Tibial nerve (tissue), 4 donors: ENCODE measurements at regions not wholly inside any gene's neighbourhood (a gene's known extent, or its start where the extent isn't known, plus 50 kb on each side); places are given as distances from the start of the nearest gene placed in this dataset.

Experiments
- CTCF ChIP-seq, 5 experiments: fragments of 200-600 bp in 3 of 5; fragments of 450-650 bp in 2 of 5; sonication (generic) in 3 of 5; IDR thresholded peaks; one replicate each; pipeline ENCODE4 v1.5.1; 2016 to 2019; ENCODE audit warnings: antibody characterized with exemption in 5 of 5, mild to moderate bottlenecking in 3 of 5, moderate library complexity in 2 of 5
- EP300 ChIP-seq, 2 donors: sonication (generic); formaldehyde crosslinking; IDR thresholded peaks; one replicate each; pipeline ENCODE4 v1.6.1; 2017; ENCODE audit warnings: antibody characterized with exemption in 2 of 2, mild to moderate bottlenecking in 1 of 2
- POLR2A ChIP-seq, 2 donors: fragments of 450-650 bp; IDR thresholded peaks; one replicate each; pipeline ENCODE4 v1.6.1; 2017; ENCODE audit warnings: antibody characterized with exemption in 2 of 2, mild to moderate bottlenecking in 2 of 2, moderate library complexity in 2 of 2

GRCh38 chr11:110951950-110952503 lies 239.8 kb upstream of the ARHGAP20 start:
- TF ChIP-seq CTCF (IDR thresholded peaks at IDR 0.05) = no peak
- no peak for TF ChIP-seq EP300 (IDR thresholded peaks at IDR 0.05)
- no peak for TF ChIP-seq POLR2A (IDR thresholded peaks at IDR 0.05)
